HAP-1 (cell line): ENCODE measurements at regions not wholly inside any gene's neighbourhood (a gene's known extent, or its start where the extent isn't known, plus 50 kb on each side); places are given as distances from the start of the nearest gene placed in this dataset.

Source experiments
- DNase-seq, 2 experiments: peaks; one replicate each; pipeline ENCODE4 v3.0.0-alpha.2; 2016 to 2020; ENCODE audit warnings: low spot score in 2 of 2
- H3K27me3 ChIP-seq: fragments of 250-450 bp; sonication (Bioruptor Pico); 2 replicates; pipeline ENCODE4 v1.5.1; 2020; ENCODE audit warnings: low read depth, mild to moderate bottlenecking, moderate library complexity
- H3K36me3 ChIP-seq: fragments of 250-450 bp; sonication (Bioruptor Pico); replicated peaks from 2 replicates; pipeline ENCODE4 v1.5.1; 2020; ENCODE audit warnings: mild to moderate bottlenecking
- H3K4me1 ChIP-seq: fragments of 250-450 bp; sonication (Bioruptor Pico); 2 replicates; pipeline ENCODE4 v1.5.1; 2020; ENCODE audit warnings: mild to moderate bottlenecking
- H3K4me3 ChIP-seq: fragments of 250-450 bp; sonication (Bioruptor Pico); 2 replicates; pipeline ENCODE4 v1.5.1; 2020; ENCODE audit warnings: mild to moderate bottlenecking, moderate library complexity
- H3K9me3 ChIP-seq: fragments of 250-450 bp; sonication (Bioruptor Pico); 2 replicates; pipeline ENCODE4 v1.5.1; 2020; ENCODE audit warnings: mild to moderate bottlenecking, moderate library complexity
- in situ Hi-C: fragments of 300-500 bp; cut with MboI; formaldehyde crosslinking; loops from 3 replicates; pipeline ENCODE4 v1.14.3; 2020; ENCODE audit warnings: low sequenced_read_pairs, inconsistent platforms, mixed read lengths

DNA sequence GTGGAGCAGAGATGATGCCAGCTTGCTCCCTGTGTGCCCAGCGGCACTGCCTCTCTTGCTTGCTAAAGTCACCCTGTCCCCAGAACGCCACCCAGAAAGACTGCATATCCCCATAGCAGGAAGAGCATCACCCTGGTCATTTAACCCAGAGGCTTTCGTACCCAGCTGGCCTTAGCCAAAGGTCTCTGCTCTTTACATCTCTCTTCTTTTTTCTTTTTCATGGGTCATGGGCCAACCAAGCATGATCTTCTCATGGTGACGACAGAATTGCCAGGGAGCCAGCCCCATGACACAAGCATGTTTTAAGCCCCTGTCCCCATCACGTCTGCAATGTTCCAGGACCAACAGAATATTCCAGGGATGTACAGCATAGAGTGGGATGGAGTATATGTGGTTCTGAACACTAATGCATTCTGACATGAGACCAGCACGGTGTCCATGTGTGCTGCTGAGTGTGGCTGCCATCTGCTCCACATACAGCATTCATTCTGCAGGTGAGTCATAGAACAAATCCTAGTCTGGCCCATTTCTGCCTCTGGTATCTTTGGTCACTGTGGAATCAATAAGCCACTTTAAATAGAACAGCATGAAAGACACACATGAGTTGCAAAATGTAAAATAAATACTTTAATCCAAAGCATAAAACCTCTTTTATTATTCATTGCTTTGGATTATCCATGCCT lies 203.0 kb downstream of the MED10 start:
- no peaks in the 10 kb centered on the region for H3K36me3 ChIP-seq
- H3K4me3 ChIP-seq = no peak overlapping the region
- H3K9me3 ChIP-seq = no peaks in the 10 kb centered on the region
- in situ Hi-C loops = no loop called here
- H3K4me1 ChIP-seq = no peaks in the 10 kb centered on the region
- DNase-seq = no peak
- H3K27me3 ChIP-seq = no peaks in the 10 kb centered on the region

DNA sequence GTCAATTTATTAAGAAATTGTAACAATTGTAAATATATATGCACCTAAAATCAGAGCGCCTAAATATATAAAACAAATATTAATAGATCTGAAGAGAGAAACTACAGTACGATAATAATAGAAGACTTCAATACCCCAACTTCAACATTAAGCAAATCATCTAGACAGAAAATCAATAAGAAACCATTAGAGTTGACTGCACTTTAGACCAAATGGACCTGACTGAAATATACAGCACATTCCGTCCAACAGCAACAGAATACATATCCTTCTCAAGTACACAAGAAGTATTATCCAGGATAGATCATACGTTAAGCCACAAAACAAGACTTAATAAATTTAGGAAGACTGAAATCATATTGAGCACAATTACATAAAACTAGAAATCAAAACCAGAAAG lies 208.7 kb downstream of the MED10 start:
- DNase-seq = no peak
- H3K9me3 ChIP-seq = no peaks in the 10 kb centered on the region
- H3K36me3 ChIP-seq = no peaks in the 10 kb centered on the region
- in situ Hi-C loops = no loop called here
- H3K4me1 ChIP-seq = no peaks in the 10 kb centered on the region; the same call in 1 of the 2 replicates
- H3K27me3 ChIP-seq = no peaks in the 10 kb centered on the region
- no peak overlapping the region for H3K4me3 ChIP-seq

DNA sequence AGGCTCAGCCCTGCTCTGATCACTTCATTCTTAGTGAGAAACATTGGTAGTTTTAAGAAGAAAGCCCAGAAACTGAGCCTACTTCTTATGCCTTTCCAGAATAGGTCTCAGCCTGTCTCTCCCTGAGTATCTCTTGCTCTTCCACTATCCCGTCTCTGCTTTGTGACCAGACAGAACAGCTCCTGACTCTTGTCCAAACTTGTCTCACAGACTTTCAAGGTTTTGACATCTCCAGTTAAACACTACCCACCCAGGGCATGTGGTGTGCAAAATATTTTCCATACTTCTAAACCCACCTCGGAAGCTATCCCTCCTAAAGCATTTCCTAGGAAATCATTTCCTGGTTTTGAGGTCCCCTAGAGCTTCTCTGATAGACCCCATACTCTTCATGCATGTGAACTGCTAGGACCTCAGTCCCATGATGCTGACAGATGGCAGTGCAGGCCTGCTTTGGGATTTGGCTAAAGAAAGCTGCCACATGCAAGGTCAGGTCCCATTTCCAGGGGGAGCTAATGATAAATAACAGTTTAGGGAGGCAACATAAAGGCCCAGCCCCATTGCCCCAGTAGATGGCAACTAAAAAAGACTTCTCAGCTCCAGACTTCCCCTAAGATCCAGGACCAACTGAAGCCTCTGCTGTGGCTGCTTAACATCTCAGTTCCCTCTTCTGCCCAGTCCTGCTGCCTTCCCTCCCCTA lies 211.5 kb downstream of the MED10 start:
- in situ Hi-C loops = no loop called here
- no peak overlapping the region for H3K4me3 ChIP-seq
- no peaks in the 10 kb centered on the region for H3K36me3 ChIP-seq
- H3K9me3 ChIP-seq = no peaks in the 10 kb centered on the region
- DNase-seq = no peak
- H3K27me3 ChIP-seq = no peaks in the 10 kb centered on the region
- no peaks in the 10 kb centered on the region; the same call in 1 of the 2 replicates for H3K4me1 ChIP-seq

GRCh38 chr5:6163913-6164312 lies 214.4 kb downstream of the MED10 start:
- Histone ChIP-seq H3K9me3 (no peaks in the 10 kb centered on the region), H3K36me3 (no peaks in the 10 kb centered on the region), H3K4me3 (no peak overlapping the region), H3K4me1 (no peaks in the 10 kb centered on the region; the same call in 1 of the 2 replicates), H3K27me3 (no peaks in the 10 kb centered on the region)
- in situ Hi-C loops = no loop called here
- DNase-seq = no peak

GRCh38 chr5:6162175-6162574 lies 216.2 kb downstream of the MED10 start:
- Histone ChIP-seq H3K36me3 (no peaks in the 10 kb centered on the region), H3K4me3 (no peak overlapping the region), H3K4me1 (no peaks in the 10 kb centered on the region), H3K9me3 (no peaks in the 10 kb centered on the region), H3K27me3 (no peaks in the 10 kb centered on the region)
- no peak for DNase-seq
- in situ Hi-C loops = no loop called here

- Histone ChIP-seq H3K4me1 (no peaks in the 10 kb centered on the region), H3K27me3 (no peaks in the 10 kb centered on the region), H3K4me3 (no peak overlapping the region), H3K36me3 (no peaks in the 10 kb centered on the region), H3K9me3 (no peaks in the 10 kb centered on the region)
- in situ Hi-C loops = no loop called here
- no peak for DNase-seq
Observed at GRCh38 chr5:6161257-6161656, 217.1 kb downstream of the MED10 start.

DNA sequence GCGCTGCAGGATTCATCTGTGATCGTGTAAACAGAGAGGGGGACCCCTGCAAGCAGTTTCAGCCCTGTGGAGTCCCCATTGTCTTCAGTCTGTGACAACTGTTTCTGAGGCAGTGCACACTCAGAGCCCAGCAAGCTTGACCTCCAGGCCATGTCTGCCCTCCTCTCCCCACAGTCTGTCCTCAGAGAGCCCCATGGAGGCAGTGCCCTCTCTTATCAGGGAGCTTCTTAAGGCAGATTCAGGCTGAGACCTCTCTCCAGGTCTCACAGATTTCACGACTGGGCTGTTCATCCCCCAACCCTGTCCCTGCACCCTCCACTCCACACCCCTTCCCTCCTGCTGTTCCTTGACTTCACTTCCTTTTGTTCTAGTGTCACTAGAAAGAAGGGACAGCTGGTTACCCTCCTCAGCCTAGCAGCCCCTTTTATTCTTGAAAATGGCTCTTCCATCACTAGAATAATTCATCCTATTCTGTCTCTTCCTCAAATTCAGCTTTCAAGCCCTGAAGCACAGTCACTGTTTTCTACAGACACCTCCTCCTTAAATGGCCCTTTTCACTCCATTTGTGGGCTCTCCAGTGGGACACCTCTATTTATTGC lies 218.4 kb downstream of the MED10 start:
- no peak for DNase-seq
- Histone ChIP-seq H3K27me3 (no peaks in the 10 kb centered on the region), H3K4me1 (no peaks in the 10 kb centered on the region), H3K4me3 (no peak overlapping the region), H3K9me3 (no peaks in the 10 kb centered on the region), H3K36me3 (no peaks in the 10 kb centered on the region)
- in situ Hi-C loops = no loop called here

DNA sequence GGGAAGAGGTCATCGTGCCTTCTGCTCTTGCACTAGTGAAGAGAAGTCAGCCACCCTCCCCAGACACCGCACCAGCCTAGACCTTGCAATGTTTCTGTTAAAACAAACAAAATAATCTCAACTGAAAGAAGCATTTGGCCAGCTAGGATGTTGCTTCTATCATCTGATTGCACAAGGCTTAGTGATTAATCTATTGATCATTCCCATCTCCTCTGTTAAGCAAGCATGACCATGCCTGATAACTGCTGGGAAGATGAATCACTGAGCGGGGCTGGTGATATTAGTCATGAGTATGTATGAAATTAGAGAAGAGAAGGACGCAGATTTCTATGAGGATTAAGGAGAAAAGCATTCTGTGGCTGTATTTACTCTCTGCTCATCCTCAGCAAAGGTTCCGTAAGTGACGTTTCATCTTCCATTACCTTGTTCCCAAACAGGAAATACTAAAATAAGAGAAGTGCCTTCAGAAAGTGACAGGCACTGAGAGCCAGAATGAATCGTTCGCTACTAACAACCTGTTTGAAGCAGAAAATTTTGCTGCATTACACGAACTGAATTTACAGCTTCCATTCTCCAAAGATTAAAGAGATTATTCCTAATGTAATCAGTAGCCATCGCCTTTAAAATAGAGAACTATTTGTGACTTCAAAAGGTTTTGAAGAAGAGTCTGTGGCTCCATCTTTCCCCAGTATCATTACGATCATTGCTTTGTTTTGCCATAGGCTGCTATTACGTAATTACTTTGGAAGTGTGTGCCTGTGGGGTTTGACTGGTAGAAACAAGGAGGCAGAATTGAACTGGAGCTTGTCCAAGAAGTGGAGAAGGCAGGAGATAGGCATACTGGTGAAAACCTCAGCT lies 219.1 kb downstream of the MED10 start:
- Histone ChIP-seq H3K9me3 (no peaks in the 10 kb centered on the region), H3K36me3 (no peaks in the 10 kb centered on the region), H3K27me3 (no peaks in the 10 kb centered on the region), H3K4me3 (no peak overlapping the region), H3K4me1 (no peaks in the 10 kb centered on the region)
- in situ Hi-C loops = no loop called here
- no peak for DNase-seq

- no peaks in the 10 kb centered on the region for H3K4me1 ChIP-seq
- no peak for DNase-seq
- H3K36me3 ChIP-seq = no peaks in the 10 kb centered on the region
- in situ Hi-C loops = no loop called here
- H3K27me3 ChIP-seq = no peaks in the 10 kb centered on the region
- H3K4me3 ChIP-seq = no peak overlapping the region
- no peaks in the 10 kb centered on the region for H3K9me3 ChIP-seq
Observed at GRCh38 chr5:6154216-6154615, 224.1 kb downstream of the MED10 start.

GRCh38 chr5:6146271-6146670 lies 232.1 kb downstream of the MED10 start:
- in situ Hi-C loops = no loop called here
- Histone ChIP-seq H3K27me3 (no peaks in the 10 kb centered on the region), H3K4me1 (no peaks in the 10 kb centered on the region), H3K4me3 (no peak overlapping the region), H3K9me3 (no peaks in the 10 kb centered on the region), H3K36me3 (no peaks in the 10 kb centered on the region)
- DNase-seq = no peak

DNA sequence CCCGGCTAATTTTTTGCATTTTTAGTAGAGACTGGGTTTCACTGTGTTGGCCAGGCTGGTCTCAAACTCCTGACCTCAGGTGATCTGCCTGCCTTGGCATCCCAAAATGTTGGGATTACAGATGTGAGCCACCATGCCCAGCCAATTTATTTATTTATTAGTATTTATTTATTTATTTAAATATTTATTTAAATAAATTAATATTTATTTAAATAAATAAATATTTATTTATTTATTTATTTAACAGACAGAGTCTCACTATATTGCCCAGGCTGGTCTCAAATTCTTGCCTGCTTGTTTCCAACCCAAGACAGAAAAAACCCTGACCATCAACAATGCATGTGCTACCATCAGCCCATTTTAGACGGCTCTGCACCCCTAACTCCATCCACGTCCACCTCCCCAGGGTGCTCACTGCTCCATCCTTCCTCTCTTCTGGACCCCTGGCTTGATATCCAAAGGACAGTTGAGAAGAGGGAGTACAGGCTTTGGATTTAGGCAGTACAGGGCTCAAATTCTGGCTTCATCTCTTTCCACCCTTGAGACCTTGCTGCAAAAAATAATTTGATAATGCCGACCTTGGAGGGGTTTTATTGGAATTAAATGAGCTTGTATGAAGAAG lies 232.6 kb downstream of the MED10 start:
- Histone ChIP-seq H3K27me3 (no peaks in the 10 kb centered on the region), H3K36me3 (no peaks in the 10 kb centered on the region), H3K4me1 (no peaks in the 10 kb centered on the region), H3K4me3 (no peak overlapping the region), H3K9me3 (no peaks in the 10 kb centered on the region)
- in situ Hi-C loops = no loop called here
- no peak for DNase-seq

GRCh38 chr5:6143523-6143922 lies 234.8 kb downstream of the MED10 start:
- Histone ChIP-seq H3K4me3 (no peak overlapping the region), H3K9me3 (no peaks in the 10 kb centered on the region), H3K36me3 (no peaks in the 10 kb centered on the region), H3K4me1 (no peaks in the 10 kb centered on the region), H3K27me3 (no peaks in the 10 kb centered on the region)
- no peak for DNase-seq
- in situ Hi-C loops = no loop called here

GRCh38 chr5:6142353-6142752 lies 236.0 kb downstream of the MED10 start:
- DNase-seq = no peak
- Histone ChIP-seq H3K4me3 (no peak overlapping the region), H3K4me1 (no peaks in the 10 kb centered on the region), H3K36me3 (no peaks in the 10 kb centered on the region), H3K9me3 (no peaks in the 10 kb centered on the region), H3K27me3 (no peaks in the 10 kb centered on the region)
- in situ Hi-C loops = no loop called here
